Endodermal cell (in vitro differentiated cells): ENCODE measurements at regions not wholly inside any gene's neighbourhood (a gene's known extent, or its start where the extent isn't known, plus 50 kb on each side); places are given as distances from the start of the nearest gene placed in this dataset.

Experiments
- DNase-seq: peaks from one replicate; pipeline ENCODE4 v3.0.0-alpha.2; 2017
- H3K27ac ChIP-seq: 2 replicates; pipeline ENCODE4 v1.5.1; 2013; ENCODE audit warnings: mild to moderate bottlenecking, low read depth, low read length, moderate library complexity
- H3K27me3 ChIP-seq: 2 replicates; pipeline ENCODE4 v1.6.1; 2013; ENCODE audit warnings: mild to moderate bottlenecking, low read length, moderate library complexity; ENCODE audit not compliant: insufficient read depth, control insufficient read depth, poor library complexity, severe bottlenecking
- H3K36me3 ChIP-seq: 2 replicates; pipeline ENCODE4 v1.7.0; 2013; ENCODE audit warnings: mild to moderate bottlenecking, low read length, moderate library complexity; ENCODE audit not compliant: control insufficient read depth, insufficient read depth
- H3K4me1 ChIP-seq: one replicate; pipeline ENCODE4 v1.7.0; 2013; ENCODE audit warnings: low read length; ENCODE audit not compliant: control insufficient read depth, insufficient read depth
- H3K4me3 ChIP-seq: 2 replicates; pipeline ENCODE4 v1.5.1; 2013; ENCODE audit warnings: mild to moderate bottlenecking, low read length, moderate library complexity
- H3K9ac ChIP-seq: 2 replicates; pipeline ENCODE4 v1.6.1; 2013; ENCODE audit warnings: mild to moderate bottlenecking, low read length, moderate library complexity; ENCODE audit not compliant: poor library complexity, severe bottlenecking; ENCODE audit errors: extremely low read depth
- H3K9me3 ChIP-seq: 2 replicates; pipeline ENCODE4 v1.6.1; 2013; ENCODE audit warnings: mild to moderate bottlenecking, low read length, moderate library complexity; ENCODE audit not compliant: control insufficient read depth
- H3K27ac Mint-ChIP-seq: 2 replicates; pipeline ENCODE4 v1.8.0; 2020; ENCODE audit warnings: mixed read lengths
- H3K27me3 Mint-ChIP-seq: 2 replicates; pipeline ENCODE4 v1.8.0; 2021; ENCODE audit warnings: mild to moderate bottlenecking, mixed read lengths; ENCODE audit not compliant: insufficient read depth
- H3K36me3 Mint-ChIP-seq: 2 replicates; pipeline ENCODE4 v1.8.0; 2020; ENCODE audit warnings: low read depth, mixed read lengths
- H3K4me1 Mint-ChIP-seq: 2 replicates; pipeline ENCODE4 v1.8.0; 2020; ENCODE audit warnings: mixed read lengths
- H3K4me3 Mint-ChIP-seq: 2 replicates; pipeline ENCODE4 v1.8.0; 2020; ENCODE audit warnings: mild to moderate bottlenecking, moderate library complexity, mixed read lengths
- H3K9me3 Mint-ChIP-seq: 2 replicates; pipeline ENCODE4 v1.8.0; 2020; ENCODE audit warnings: mild to moderate bottlenecking, mixed read lengths
- CTCF ChIP-seq: fragments of 200-600 bp; sonication (generic); conservative IDR thresholded peaks from 2 replicates; pipeline ENCODE4 v1.5.0; 2021; ENCODE audit warnings: antibody characterized with exemption, mild to moderate bottlenecking
- WGBS, 2 experiments: methylation state at CpG; one replicate each; pipeline versions ENCODE4 v1.1.5 to v1.1.7; 2013; ENCODE audit warnings: missing lambda C conversion rate in 2 of 2, mixed read lengths in 1 of 2; ENCODE audit not compliant: insufficient coverage in 1 of 2, insufficient read length in 1 of 2; 5-methylcytosine and 5-hydroxymethylcytosine counted together

GRCh38 chr1:65694933-65695332 is 97.8 kb upstream of the PDE4B start:
- no peak overlapping the region for H3K4me3 ChIP-seq
- no peaks in the 10 kb centered on the region for H3K9me3 ChIP-seq
- Mint-ChIP-seq H3K4me3 (no peak overlapping the region), H3K9me3 (no peaks in the 10 kb centered on the region), H3K27me3 (peaks cover 3% of the 10 kb centered on the region), H3K4me1 (no peaks in the 10 kb centered on the region), H3K36me3 (no peaks in the 10 kb centered on the region), H3K27ac (no peak overlapping the region)
- H3K27me3 ChIP-seq: no peaks in the 10 kb centered on the region
- H3K36me3 ChIP-seq: no peaks in the 10 kb centered on the region
- no peak overlapping the region for H3K27ac ChIP-seq
- peaks cover 5% of the 10 kb centered on the region for H3K4me1 ChIP-seq
- no peak for DNase-seq
- no peak overlapping the region for H3K9ac ChIP-seq
- TF ChIP-seq CTCF: no peak
- WGBS, 2 experiments: 87% methylated on average over 2 of the region's 2 CpGs; no CpG with 5 or more reads in 1 of the 2 experiments

- Mint-ChIP-seq H3K27me3 (peaks cover 3% of the 10 kb centered on the region), H3K36me3 (no peaks in the 10 kb centered on the region), H3K9me3 (no peaks in the 10 kb centered on the region), H3K27ac (no peak overlapping the region), H3K4me3 (no peak overlapping the region), H3K4me1 (peaks cover under 1% of the 10 kb centered on the region)
- H3K9ac ChIP-seq: no peak overlapping the region
- DNase-seq: no peak
- TF ChIP-seq CTCF: no peak
- H3K4me1 ChIP-seq: no peaks in the 10 kb centered on the region
- H3K4me3 ChIP-seq: no peak overlapping the region
- H3K9me3 ChIP-seq: no peaks in the 10 kb centered on the region
- WGBS, 2 experiments: 94% methylated on average over 2 of the region's 2 CpGs
- H3K27me3 ChIP-seq: no peaks in the 10 kb centered on the region
- H3K36me3 ChIP-seq: no peaks in the 10 kb centered on the region
- H3K27ac ChIP-seq: no peak overlapping the region
Measured at GRCh38 chr1:65698590-65698989, 94.1 kb upstream of the PDE4B start.

- Histone ChIP-seq H3K36me3 (no peaks in the 10 kb centered on the region), H3K9me3 (no peaks in the 10 kb centered on the region), H3K9ac (no peak overlapping the region), H3K4me1 (no peaks in the 10 kb centered on the region), H3K27me3 (no peaks in the 10 kb centered on the region), H3K4me3 (no peak overlapping the region), H3K27ac (no peak overlapping the region)
- 57 to 83% methylated on average over 2 to 4 of the region's 4 CpGs for WGBS, 2 experiments
- Mint-ChIP-seq H3K27ac (no peak overlapping the region), H3K4me3 (no peak overlapping the region), H3K36me3 (no peaks in the 10 kb centered on the region), H3K4me1 (peaks cover 11% of the 10 kb centered on the region), H3K27me3 (peaks cover 2% of the 10 kb centered on the region), H3K9me3 (no peaks in the 10 kb centered on the region)
- no peak for TF ChIP-seq CTCF
- DNase-seq: peak; percentile 58
Measured at GRCh38 chr1:65703853-65704252, 88.8 kb upstream of the PDE4B start.
